ENCODE measurements at regions not wholly inside any gene's neighbourhood (a gene's known extent, or its start where the extent isn't known, plus 50 kb on each side); places are given as distances from the start of the nearest gene placed in this dataset.

GRCh38 chr13:39870197-39870747 is 214.8 kb downstream of the COG6 start:
- H3K27ac Mint-ChIP-seq: no peak overlapping the region
- ATAC-seq (no peak), DNase-seq (ENCODE audit: low spot score) (no peak)
- H3K9me3 Mint-ChIP-seq: peaks cover 9% of the 10 kb centered on the region
- H3K27me3 Mint-ChIP-seq (ENCODE audit: low read depth): no peaks in the 10 kb centered on the region
- ChIA-PET CTCF (no interaction called here), POLR2A (no interaction called here)
- H3K4me3 Mint-ChIP-seq: no peak overlapping the region
- H3K4me1 Mint-ChIP-seq: peaks cover 17% of the 10 kb centered on the region
- TF ChIP-seq CREM (CRISPR knock-in tag; IDR thresholded peaks at IDR 0.05) (no peak), NFATC4 (CRISPR knock-in tag; IDR thresholded peaks at IDR 0.05) (no peak), FOXK1 (CRISPR knock-in tag; IDR thresholded peaks at IDR 0.05) (no peak), TP53 (CRISPR knock-in tag; IDR thresholded peaks at IDR 0.05) (no peak), ZNF396 (CRISPR knock-in tag; IDR thresholded peaks at IDR 0.05; ENCODE audit: borderline replicate concordance) (no peak), USF2 (CRISPR knock-in tag; IDR thresholded peaks at IDR 0.05) (no peak), CREB1 (CRISPR knock-in tag; IDR thresholded peaks at IDR 0.05) (no peak), ATF2 (CRISPR knock-in tag; IDR thresholded peaks at IDR 0.05; ENCODE audit: borderline replicate concordance, low read depth) (no peak), TCF7 (CRISPR knock-in tag; IDR thresholded peaks at IDR 0.05; ENCODE audit: low read depth) (no peak), ZNF138 (CRISPR knock-in tag; conservative IDR thresholded peaks at IDR 0.05) (no peak), GRHL2 (CRISPR knock-in tag; IDR thresholded peaks at IDR 0.05; ENCODE audit: insufficient replicate concordance, severe bottlenecking) (no peak), ATF3 (CRISPR knock-in tag; conservative IDR thresholded peaks at IDR 0.05) (no peak), ZNF232 (CRISPR knock-in tag; IDR thresholded peaks at IDR 0.05) (no peak), ZNF423 (CRISPR knock-in tag; IDR thresholded peaks at IDR 0.05) (no peak)
- no peaks in the 10 kb centered on the region for H3K36me3 Mint-ChIP-seq

GRCh38 chr13:39874331-39875053 is 219.0 kb downstream of the COG6 start:
- CTCF ChIA-PET: no interaction called here
- Mint-ChIP-seq H3K27ac (no peak overlapping the region), H3K4me3 (no peak overlapping the region), H3K4me1 (peaks cover 7% of the 10 kb centered on the region), H3K27me3 (ENCODE audit: low read depth) (no peaks in the 10 kb centered on the region), H3K36me3 (no peaks in the 10 kb centered on the region), H3K9me3 (no peaks in the 10 kb centered on the region)
- no peak for TF ChIP-seq CREB1 (CRISPR knock-in tag; IDR thresholded peaks at IDR 0.05)
- no peak for TF ChIP-seq NFATC4 (CRISPR knock-in tag; IDR thresholded peaks at IDR 0.05)
- TF ChIP-seq ZNF138 (CRISPR knock-in tag; conservative IDR thresholded peaks at IDR 0.05): no peak
- no peak for TF ChIP-seq STAT6 (CRISPR knock-in tag; conservative IDR thresholded peaks at IDR 0.05; ENCODE audit: low read depth)
- no peak for TF ChIP-seq ZNF416 (CRISPR knock-in tag; IDR thresholded peaks at IDR 0.05)
- POLR2A ChIA-PET: no interaction called here
- ATAC-seq: no peak; the same call in 1 of the 2 replicates
- no peak for DNase-seq (ENCODE audit: low spot score)
